NT2/D1 (cell line): ENCODE measurements at regions not wholly inside any gene's neighbourhood (a gene's known extent, or its start where the extent isn't known, plus 50 kb on each side); places are given as distances from the start of the nearest gene placed in this dataset.

Experiments used
- SUZ12 ChIP-seq: IDR thresholded peaks from 2 replicates; pipeline ENCODE4 v1.6.1; 2011; ENCODE audit not compliant: insufficient read length, insufficient read depth; ENCODE audit errors: extremely low read depth
- YY1 ChIP-seq: IDR thresholded peaks from 2 replicates; pipeline ENCODE4 v1.6.1; 2011; ENCODE audit not compliant: insufficient read length, insufficient read depth
- ZNF274 ChIP-seq: IDR thresholded peaks from 2 replicates; pipeline ENCODE4 v1.6.1; 2011; ENCODE audit warnings: mild to moderate bottlenecking, low read depth, low read length

DNA sequence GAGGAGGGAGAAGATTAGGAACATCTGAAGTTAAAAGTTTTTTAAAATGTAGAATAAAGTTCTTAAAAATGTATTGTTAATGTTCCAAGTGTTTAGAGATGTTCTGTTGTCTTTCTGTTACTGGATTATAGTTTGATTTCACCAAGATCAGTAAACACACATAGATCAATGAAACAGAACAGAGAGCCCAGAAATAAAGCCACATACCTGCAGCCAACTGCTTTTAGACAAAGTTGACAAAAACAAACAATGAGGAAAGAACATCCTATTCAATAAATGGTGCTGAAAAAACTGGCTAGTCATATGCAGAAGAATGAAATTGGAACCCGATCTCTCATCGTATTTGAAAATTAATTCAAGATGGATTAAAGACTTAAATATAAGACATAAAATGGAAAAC lies 966.3 kb upstream of the POU3F4 start:
- TF ChIP-seq ZNF274: no peak
- TF ChIP-seq YY1: no peak
- TF ChIP-seq SUZ12: no peak
